Tibial nerve (tissue), 4 donors: ENCODE measurements at regions not wholly inside any gene's neighbourhood (a gene's known extent, or its start where the extent isn't known, plus 50 kb on each side); places are given as distances from the start of the nearest gene placed in this dataset.

ENCODE experiments used
- CTCF ChIP-seq, 5 experiments: fragments of 200-600 bp in 3 of 5; fragments of 450-650 bp in 2 of 5; sonication (generic) in 3 of 5; IDR thresholded peaks; one replicate each; pipeline ENCODE4 v1.5.1; 2016 to 2019; ENCODE audit warnings: antibody characterized with exemption in 5 of 5, mild to moderate bottlenecking in 3 of 5, moderate library complexity in 2 of 5
- EP300 ChIP-seq, 2 donors: sonication (generic); formaldehyde crosslinking; IDR thresholded peaks; one replicate each; pipeline ENCODE4 v1.6.1; 2017; ENCODE audit warnings: antibody characterized with exemption in 2 of 2, mild to moderate bottlenecking in 1 of 2
- POLR2A ChIP-seq, 2 donors: fragments of 450-650 bp; IDR thresholded peaks; one replicate each; pipeline ENCODE4 v1.6.1; 2017; ENCODE audit warnings: antibody characterized with exemption in 2 of 2, mild to moderate bottlenecking in 2 of 2, moderate library complexity in 2 of 2

- TF ChIP-seq POLR2A (IDR thresholded peaks at IDR 0.05) (no peak), CTCF (IDR thresholded peaks at IDR 0.05) (no peak), EP300 (IDR thresholded peaks at IDR 0.05) (no peak)
Measured at GRCh38 chr6:141510803-141511202, 621.9 kb upstream of the GJE1 start.
